ENCODE measurements at regions not wholly inside any gene's neighbourhood (a gene's known extent, or its start where the extent isn't known, plus 50 kb on each side); places are given as distances from the start of the nearest gene placed in this dataset.

- TF ChIP-seq CTCF (IDR thresholded peaks at IDR 0.05) (no peak), JUNB (IDR thresholded peaks at IDR 0.05) (no peak), RAD21 (conservative IDR thresholded peaks at IDR 0.05 in 1 of 2, IDR thresholded peaks at IDR 0.05 in 1 of 2) (no peak), POLR2A (IDR thresholded peaks at IDR 0.05; ENCODE audit: low read length) (no peak)
These were observed 74.3 kb upstream of the CLNK start for GRCh38 chr4:10758906-10759305.

Measured in A549 (cell line).